Neuronal stem cell (in vitro differentiated cells): ENCODE measurements at regions not wholly inside any gene's neighbourhood (a gene's known extent, or its start where the extent isn't known, plus 50 kb on each side); places are given as distances from the start of the nearest gene placed in this dataset.

Source experiments
- DNase-seq: peaks from one replicate; pipeline ENCODE4 v3.0.0-alpha.2; 2013; ENCODE audit warnings: low spot score
- H2AFZ ChIP-seq: one replicate; pipeline ENCODE4 v1.6.1; 2013; ENCODE audit warnings: mild to moderate bottlenecking, low read length, inconsistent platforms
- H2AK5ac ChIP-seq: 2 replicates; pipeline ENCODE4 v1.6.1; 2013; ENCODE audit warnings: low read depth, mild to moderate bottlenecking, inconsistent platforms, low read length, moderate library complexity, mixed read lengths
- H2BK120ac ChIP-seq: 2 replicates; pipeline ENCODE4 v1.6.1; 2013; ENCODE audit warnings: low read depth, mild to moderate bottlenecking, inconsistent platforms, low read length, moderate library complexity, mixed read lengths
- H2BK12ac ChIP-seq: one replicate; pipeline ENCODE4 v1.6.1; 2013; ENCODE audit warnings: low read length, inconsistent platforms
- H2BK15ac ChIP-seq: 2 replicates; pipeline ENCODE4 v1.6.1; 2013; ENCODE audit warnings: mild to moderate bottlenecking, low read length, inconsistent platforms, mixed read lengths
- H2BK5ac ChIP-seq: one replicate; pipeline ENCODE4 v1.6.1; 2013; ENCODE audit warnings: inconsistent platforms, mild to moderate bottlenecking, low read length, moderate library complexity
- H3K14ac ChIP-seq: one replicate; pipeline ENCODE4 v1.6.1; 2013; ENCODE audit warnings: low read length, inconsistent platforms
- H3K18ac ChIP-seq: 2 replicates; pipeline ENCODE4 v1.6.1; 2013; ENCODE audit warnings: low read length, inconsistent platforms
- H3K23ac ChIP-seq: 2 replicates; pipeline ENCODE4 v1.6.1; 2013; ENCODE audit warnings: low read depth, mild to moderate bottlenecking, mixed read lengths, low read length, inconsistent platforms; ENCODE audit not compliant: poor library complexity
- H3K27ac ChIP-seq: replicated peaks from 3 replicates; pipeline ENCODE4 v1.5.1; 2013; ENCODE audit warnings: low read length, inconsistent platforms
- H3K27me3 ChIP-seq, 3 experiments: 2 replicates each; pipeline ENCODE4 v1.6.1; 2013; ENCODE audit warnings: low read length in 3 of 3, mild to moderate bottlenecking in 2 of 3, inconsistent platforms in 1 of 3, low read depth in 1 of 3, mixed read lengths in 1 of 3, moderate library complexity in 1 of 3; ENCODE audit not compliant: control insufficient read depth in 3 of 3, insufficient read depth in 3 of 3
- H3K36me3 ChIP-seq, 2 donors: replicated peaks in 1 of 2; 2 replicates each; pipeline ENCODE4 v1.6.1; 2013; ENCODE audit warnings: low read length in 2 of 2; ENCODE audit not compliant: control insufficient read depth in 2 of 2, insufficient read depth in 2 of 2
- H3K4ac ChIP-seq: 2 replicates; pipeline ENCODE4 v1.6.1; 2013; ENCODE audit warnings: inconsistent platforms, mild to moderate bottlenecking, low read length, moderate library complexity
- H3K4me1 ChIP-seq, 2 donors: 1 replicate in 1 of 2; 2 replicates in 1 of 2; pipeline ENCODE4 v1.6.1; 2013; ENCODE audit warnings: low read length in 2 of 2, low read depth in 1 of 2; ENCODE audit not compliant: control insufficient read depth in 2 of 2, insufficient read depth in 1 of 2
- H3K4me2 ChIP-seq: one replicate; pipeline ENCODE4 v1.6.1; 2013; ENCODE audit warnings: mild to moderate bottlenecking, low read length, inconsistent platforms; ENCODE audit not compliant: insufficient read depth, poor library complexity, severe bottlenecking
- H3K4me3 ChIP-seq, 2 donors: 2 replicates each; pipeline ENCODE4 v1.5.1; 2013; ENCODE audit warnings: low read length in 2 of 2, mild to moderate bottlenecking in 2 of 2, inconsistent platforms in 1 of 2, moderate library complexity in 1 of 2
- H3K79me1 ChIP-seq: one replicate; pipeline ENCODE4 v1.6.1; 2013; ENCODE audit warnings: low read depth, mild to moderate bottlenecking, inconsistent platforms, low read length, moderate library complexity
- H3K9ac ChIP-seq: one replicate; pipeline ENCODE4 v1.6.1; 2013; ENCODE audit warnings: mild to moderate bottlenecking, low read depth, low read length, inconsistent platforms; ENCODE audit not compliant: poor library complexity
- H3K9me3 ChIP-seq, 2 donors: replicated peaks in 1 of 2; 2 replicates each; pipeline versions ENCODE3 to v1.6.1; 2013; ENCODE audit warnings: low read length in 2 of 2, mild to moderate bottlenecking in 2 of 2, inconsistent platforms in 1 of 2, low read depth in 1 of 2, mixed read lengths in 1 of 2, moderate library complexity in 1 of 2; ENCODE audit not compliant: control insufficient read depth in 2 of 2, insufficient read depth in 1 of 2
- H4K8ac ChIP-seq: one replicate; pipeline ENCODE4 v1.6.1; 2013; ENCODE audit warnings: low read depth, mild to moderate bottlenecking, inconsistent platforms, low read length, moderate library complexity
- H4K91ac ChIP-seq: one replicate; pipeline ENCODE4 v1.6.1; 2013; ENCODE audit warnings: low read length, low read depth, mild to moderate bottlenecking, inconsistent platforms; ENCODE audit not compliant: poor library complexity
- WGBS, 2 donors: extraction: QIAGEN DNeasy Blood & Tissue Kit; methylation state at CpG; one replicate each; pipeline ENCODE4 v1.1.7; 2013; ENCODE audit warnings: missing lambda C conversion rate in 2 of 2, mixed read lengths in 1 of 2; ENCODE audit not compliant: insufficient read length in 2 of 2, insufficient replicate concordance in 1 of 2; ENCODE audit errors: extremely low coverage in 2 of 2; 5-methylcytosine and 5-hydroxymethylcytosine counted together

DNA sequence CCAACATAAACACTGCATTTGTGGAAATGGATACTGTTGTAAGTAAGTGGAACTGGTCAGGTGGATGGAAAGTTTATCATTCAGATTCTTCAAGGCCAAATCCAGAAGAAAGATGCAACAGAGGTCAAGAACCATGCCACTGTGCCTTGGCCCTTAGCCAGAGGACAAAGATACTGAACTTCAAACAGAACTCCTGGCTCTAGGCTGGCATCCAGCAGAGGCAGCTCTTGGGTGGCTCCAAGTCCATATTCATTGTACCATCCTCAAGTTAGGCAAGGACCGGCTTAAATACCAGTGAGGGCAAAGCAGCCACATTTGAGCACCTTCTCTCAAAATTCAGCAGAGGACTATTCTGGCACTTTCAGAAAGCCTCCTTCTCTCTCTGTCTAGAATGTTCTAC, 53.2 kb downstream of the DNAAF9 start:
- Histone ChIP-seq H3K9ac (no peak overlapping the region), H2AK5ac (no peak overlapping the region), H4K91ac (no peak overlapping the region), H2BK120ac (no peak overlapping the region), H3K4me1 (peaks cover 0 to 3% of the 10 kb centered on the region in 2 donors), H3K4ac (no peak overlapping the region), H3K27me3 (no peaks in the 10 kb centered on the region), H2AFZ (no peak overlapping the region), H4K8ac (no peak overlapping the region), H3K23ac (no peak overlapping the region), H3K4me2 (no peak overlapping the region), H3K14ac (no peak overlapping the region), H3K27ac (no peak overlapping the region), H3K18ac (no peak overlapping the region), H3K4me3 (no peak overlapping the region), H3K9me3 (no peaks in the 10 kb centered on the region), H2BK12ac (no peak overlapping the region), H2BK15ac (no peak overlapping the region), H3K79me1 (no peaks in the 10 kb centered on the region), H2BK5ac (no peak overlapping the region), H3K36me3 (peaks cover 0 to 4% of the 10 kb centered on the region in 2 donors)
- WGBS, 2 donors: no CpG with 5 or more reads among the region's 1 CpG
- DNase-seq: no peak

DNA sequence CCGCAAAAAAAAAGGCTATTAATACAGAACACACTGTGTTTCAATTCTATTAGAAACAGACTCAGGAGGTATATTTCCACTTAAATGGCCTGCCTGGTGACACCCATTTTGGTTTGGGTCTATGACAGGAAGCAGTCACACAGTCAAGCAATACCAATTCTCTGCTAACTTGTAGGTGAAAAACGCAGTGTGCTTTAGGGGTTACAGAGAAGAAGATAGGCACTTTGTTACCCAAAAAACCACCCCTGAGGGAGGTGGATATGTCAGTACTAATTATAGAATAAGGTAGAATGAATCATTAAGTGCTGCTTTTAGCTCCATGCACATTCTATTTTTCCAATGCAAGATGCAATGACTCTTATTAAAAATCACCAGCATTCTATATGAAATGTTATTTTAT, 53.8 kb downstream of the DNAAF9 start:
- no CpG with 5 or more reads among the region's 2 CpGs for WGBS, 2 donors
- Histone ChIP-seq H3K9ac (no peak overlapping the region), H3K14ac (no peak overlapping the region), H2BK5ac (no peak overlapping the region), H3K4me1 (no peaks in the 10 kb centered on the region), H2AFZ (no peak overlapping the region), H4K91ac (no peak overlapping the region), H2BK15ac (no peak overlapping the region), H3K79me1 (no peaks in the 10 kb centered on the region), H3K18ac (no peak overlapping the region), H2BK12ac (no peak overlapping the region), H3K27me3 (no peaks in the 10 kb centered on the region), H3K4me3 (no peak overlapping the region), H3K23ac (no peak overlapping the region), H3K4ac (no peak overlapping the region), H3K36me3 (peaks cover 0 to 5% of the 10 kb centered on the region in 2 donors), H3K27ac (no peak overlapping the region), H2BK120ac (no peak overlapping the region), H2AK5ac (no peak overlapping the region), H3K4me2 (no peak overlapping the region), H4K8ac (no peak overlapping the region), H3K9me3 (no peaks in the 10 kb centered on the region)
- DNase-seq: no peak

DNA sequence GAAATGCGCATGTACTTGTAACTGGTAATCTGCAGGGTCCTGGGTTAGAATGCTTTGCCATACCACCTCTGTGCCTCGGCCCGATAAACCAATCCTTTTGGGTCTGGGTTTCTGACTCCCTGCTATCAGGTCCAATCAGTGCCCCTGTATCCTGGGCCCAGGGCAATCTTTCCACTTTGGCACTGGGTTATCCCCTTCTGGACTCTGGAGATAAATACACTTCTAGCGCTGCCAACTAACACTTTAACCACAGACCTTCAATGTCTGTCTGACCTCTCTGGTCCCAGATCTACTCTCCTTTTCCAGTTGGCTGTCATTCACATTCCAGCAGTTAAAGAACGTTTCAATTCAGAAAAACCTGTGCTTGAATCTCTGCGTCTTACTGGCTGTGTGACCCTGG, 55.3 kb downstream of the DNAAF9 start:
- Histone ChIP-seq H3K4me1 (no peaks in the 10 kb centered on the region), H2AFZ (no peak overlapping the region), H3K4me3 (no peak overlapping the region), H4K8ac (no peak overlapping the region), H3K18ac (no peak overlapping the region), H3K79me1 (no peaks in the 10 kb centered on the region), H4K91ac (no peak overlapping the region), H2AK5ac (no peak overlapping the region), H2BK12ac (no peak overlapping the region), H2BK120ac (no peak overlapping the region), H3K27ac (no peak overlapping the region), H3K23ac (no peak overlapping the region), H2BK15ac (no peak overlapping the region), H3K9ac (no peak overlapping the region), H3K27me3 (no peaks in the 10 kb centered on the region), H3K14ac (no peak overlapping the region), H2BK5ac (no peak overlapping the region), H3K9me3 (no peaks in the 10 kb centered on the region), H3K4ac (no peak overlapping the region), H3K4me2 (no peak overlapping the region), H3K36me3 (peaks cover 4 to 17% of the 10 kb centered on the region in 2 donors)
- no CpG with 5 or more reads among the region's 6 CpGs for WGBS, 2 donors
- DNase-seq: no peak

DNA sequence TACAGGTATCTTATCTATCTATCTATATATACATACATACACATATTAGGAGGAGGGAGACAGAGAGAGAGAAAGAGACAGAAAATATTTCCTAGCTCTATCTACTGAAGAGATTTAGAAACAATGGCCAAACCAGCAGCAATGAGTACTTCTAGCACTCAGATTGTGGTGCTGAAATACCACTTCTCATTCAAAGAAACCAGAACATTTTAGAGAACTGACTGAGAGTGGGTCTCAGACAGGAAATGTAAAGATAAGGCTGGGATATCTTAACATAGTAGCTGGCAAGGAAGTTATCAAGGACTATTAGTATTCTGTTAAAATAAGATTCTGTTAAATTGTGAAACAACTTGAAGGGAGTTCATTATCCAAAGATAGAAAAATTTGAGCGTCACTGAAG, 57.0 kb downstream of the DNAAF9 start:
- H2AFZ ChIP-seq: no peak overlapping the region
- H3K27ac ChIP-seq: no peak overlapping the region
- H3K4ac ChIP-seq: no peak overlapping the region
- H2BK5ac ChIP-seq: no peak overlapping the region
- H3K14ac ChIP-seq: no peak overlapping the region
- H4K91ac ChIP-seq: no peak overlapping the region
- no peak overlapping the region for H3K9ac ChIP-seq
- DNase-seq: no peak
- no peaks in the 10 kb centered on the region for H3K4me1 ChIP-seq
- H3K4me2 ChIP-seq: no peak overlapping the region
- no peak overlapping the region for H4K8ac ChIP-seq
- no peak overlapping the region for H2AK5ac ChIP-seq
- H3K36me3 ChIP-seq: peaks cover 4 to 32% of the 10 kb centered on the region in 2 donors
- no peak overlapping the region for H2BK12ac ChIP-seq
- H2BK120ac ChIP-seq: no peak overlapping the region
- whole genome bisulfite sequencing, 2 donors: no CpG with 5 or more reads among the region's 1 CpG
- no peaks in the 10 kb centered on the region for H3K27me3 ChIP-seq
- no peaks in the 10 kb centered on the region for H3K79me1 ChIP-seq
- no peak overlapping the region for H3K18ac ChIP-seq
- no peak overlapping the region for H2BK15ac ChIP-seq
- H3K4me3 ChIP-seq: no peak overlapping the region
- no peaks in the 10 kb centered on the region for H3K9me3 ChIP-seq
- H3K23ac ChIP-seq: no peak overlapping the region
